ENCODE measurements at regions not wholly inside any gene's neighbourhood (a gene's known extent, or its start where the extent isn't known, plus 50 kb on each side); places are given as distances from the start of the nearest gene placed in this dataset.
"Not testable (repeated sequence)": the region's sequence is repeated elsewhere in the genome, so short reads cannot be mapped to it uniquely, and the experiment has no call there.

GRCh38 chr3:147185781-147186180, 220.6 kb downstream of the ZIC4 start:
- DNase-seq (ENCODE audit: low read depth): no peak
- in situ Hi-C loops (cut with HindIII; ENCODE audit: low pct_unique_long_range_greater_than_20kb, low sequenced_read_pairs): no loop called here

GRCh38 chr3:147184794-147185193, 221.5 kb downstream of the ZIC4 start:
- in situ Hi-C loops (cut with HindIII; ENCODE audit: low pct_unique_long_range_greater_than_20kb, low sequenced_read_pairs): no loop called here
- DNase-seq (ENCODE audit: low read depth): no peak

DNA sequence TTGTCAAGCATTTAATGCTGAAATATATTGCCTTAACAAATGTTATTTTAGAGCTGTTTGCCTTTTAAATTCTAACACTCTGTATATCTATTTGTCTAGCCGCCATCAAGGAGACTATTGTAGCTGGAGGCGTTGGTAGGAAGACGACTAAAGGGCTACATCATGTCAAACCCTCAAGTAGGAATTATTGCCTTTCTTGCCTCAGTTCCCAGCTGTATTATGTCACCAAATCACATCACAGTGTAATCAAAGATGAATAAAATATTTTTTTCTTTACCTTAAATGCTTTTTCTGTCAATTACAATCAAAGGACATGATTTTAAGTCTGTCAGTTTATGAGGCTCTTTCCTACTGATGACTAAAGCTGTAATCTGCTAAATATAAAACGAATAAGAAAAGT, 233.1 kb downstream of the ZIC4 start:
- no peak for DNase-seq (ENCODE audit: low read depth)
- in situ Hi-C loops (cut with HindIII; ENCODE audit: low pct_unique_long_range_greater_than_20kb, low sequenced_read_pairs): no loop called here

- in situ Hi-C loops (cut with HindIII; ENCODE audit: low pct_unique_long_range_greater_than_20kb, low sequenced_read_pairs): no loop called here
- no peak for DNase-seq (ENCODE audit: low read depth)
Observed at GRCh38 chr3:147162743-147163142, 243.6 kb downstream of the ZIC4 start.

DNA sequence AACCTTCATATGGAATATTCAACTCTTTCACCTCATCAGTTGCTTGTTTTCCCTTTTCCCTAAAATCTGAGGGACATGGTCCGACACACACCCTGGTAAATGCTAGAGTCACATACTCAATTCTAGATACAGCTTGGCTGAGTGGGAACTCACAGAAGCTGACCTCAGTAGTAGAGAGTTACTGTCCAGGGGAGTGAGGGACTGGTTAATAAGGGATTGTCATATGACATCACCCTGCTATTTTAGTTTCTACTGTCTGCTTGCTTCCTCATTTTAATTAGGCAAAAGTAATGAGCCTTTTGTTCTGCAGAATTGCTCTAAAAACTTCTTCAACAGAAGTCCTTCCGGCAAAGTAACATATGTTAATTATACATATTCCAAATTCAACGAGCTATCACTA, 244.5 kb downstream of the ZIC4 start:
- in situ Hi-C loops (cut with HindIII; ENCODE audit: low pct_unique_long_range_greater_than_20kb, low sequenced_read_pairs): no loop called here
- DNase-seq (ENCODE audit: low read depth): no peak

DNA sequence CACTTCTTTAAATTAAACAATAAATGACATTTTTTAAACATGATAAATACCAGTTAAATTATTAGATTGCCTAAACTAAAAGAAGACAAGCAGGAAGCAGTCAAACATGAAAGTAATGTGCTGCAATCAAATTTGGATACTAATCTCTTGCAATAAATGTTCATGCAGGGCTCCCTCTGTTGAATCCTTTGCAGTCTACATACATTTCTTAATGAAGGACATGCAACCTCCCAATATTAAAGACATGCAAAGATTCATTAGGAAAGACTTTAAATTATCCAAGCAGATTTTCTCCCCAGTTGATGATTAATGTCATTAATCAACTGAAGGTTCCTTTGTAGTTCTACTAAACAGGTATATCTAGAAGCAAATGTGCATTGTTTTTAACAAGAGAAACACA, 245.4 kb downstream of the ZIC4 start:
- DNase-seq (ENCODE audit: low read depth): no peak
- in situ Hi-C loops (cut with HindIII; ENCODE audit: low pct_unique_long_range_greater_than_20kb, low sequenced_read_pairs): no loop called here

DNA sequence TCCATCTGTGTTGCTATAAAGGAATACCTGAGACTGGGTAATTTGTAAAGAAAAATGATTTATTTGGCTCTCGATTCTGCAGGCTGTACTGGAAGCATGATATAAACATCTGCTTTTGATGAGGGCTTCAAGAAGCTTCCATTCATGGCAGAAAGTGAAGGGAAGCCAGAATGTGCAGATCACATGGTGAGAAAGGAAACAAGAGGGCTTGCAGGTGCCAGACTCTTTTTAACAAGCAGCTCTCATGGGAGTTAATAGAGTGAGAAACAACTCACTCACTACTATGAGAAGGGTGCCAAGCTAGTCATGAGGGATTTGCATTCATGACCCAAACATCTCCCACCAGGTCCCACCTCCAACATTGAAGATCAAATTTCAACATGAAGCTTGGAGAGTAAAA, 247.2 kb downstream of the ZIC4 start:
- in situ Hi-C loops (cut with HindIII; ENCODE audit: low pct_unique_long_range_greater_than_20kb, low sequenced_read_pairs): no loop called here
- no peak for DNase-seq (ENCODE audit: low read depth)

GRCh38 chr3:147157631-147158030, 248.7 kb downstream of the ZIC4 start:
- DNase-seq (ENCODE audit: low read depth): no peak
- in situ Hi-C loops (cut with HindIII; ENCODE audit: low pct_unique_long_range_greater_than_20kb, low sequenced_read_pairs): no loop called here

DNA sequence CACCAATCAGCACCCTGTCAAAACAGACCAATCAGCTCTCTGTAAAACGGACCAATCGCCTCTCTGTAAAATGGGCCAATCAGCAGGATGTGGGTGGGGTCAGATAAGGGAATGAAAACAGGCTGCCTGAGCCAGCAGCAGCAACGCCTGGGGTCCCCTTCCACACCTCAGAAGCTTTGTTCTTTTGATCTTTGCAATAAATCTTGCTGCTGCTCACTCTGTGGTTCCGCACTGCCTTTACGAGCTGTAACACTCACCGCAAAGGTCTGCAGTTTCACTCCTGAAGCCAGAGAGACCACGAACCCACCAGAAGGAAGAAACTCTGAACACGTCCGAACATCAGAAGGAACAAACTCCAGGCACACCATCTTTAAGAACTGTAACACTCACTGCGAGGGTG, 251.4 kb downstream of the ZIC4 start:
- in situ Hi-C loops (cut with HindIII; ENCODE audit: low pct_unique_long_range_greater_than_20kb, low sequenced_read_pairs); DNase-seq (ENCODE audit: low read depth): not testable (repeated sequence)

- in situ Hi-C loops (cut with HindIII; ENCODE audit: low pct_unique_long_range_greater_than_20kb, low sequenced_read_pairs): no loop called here
- no peak for DNase-seq (ENCODE audit: low read depth)
Observed at GRCh38 chr3:147153830-147154539, 252.4 kb downstream of the ZIC4 start.

DNA sequence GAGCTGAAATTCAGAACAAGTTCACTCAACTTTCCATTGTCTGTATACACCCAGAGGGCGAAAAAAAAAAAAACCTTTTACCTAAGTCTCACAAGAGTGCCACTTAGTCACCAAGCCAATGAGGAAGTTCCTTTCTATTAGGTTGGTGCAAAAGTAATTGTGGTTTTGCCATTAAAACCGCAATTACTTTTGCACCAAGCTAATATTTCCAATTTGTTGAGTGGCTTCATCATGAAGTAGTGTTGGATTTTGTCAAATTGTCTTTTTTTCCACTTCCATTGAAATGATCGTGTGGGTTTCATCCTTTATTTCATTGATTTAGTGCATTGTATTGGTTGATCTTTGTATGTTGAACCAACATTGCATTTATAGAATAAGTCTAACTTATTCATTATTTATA, 253.9 kb downstream of the ZIC4 start:
- in situ Hi-C loops (cut with HindIII; ENCODE audit: low pct_unique_long_range_greater_than_20kb, low sequenced_read_pairs): no loop called here
- no peak for DNase-seq (ENCODE audit: low read depth)

GRCh38 chr3:147141516-147142288, 264.6 kb downstream of the ZIC4 start:
- in situ Hi-C loops (cut with HindIII; ENCODE audit: low pct_unique_long_range_greater_than_20kb, low sequenced_read_pairs): no loop called here
- DNase-seq (ENCODE audit: low read depth): no peak

DNA sequence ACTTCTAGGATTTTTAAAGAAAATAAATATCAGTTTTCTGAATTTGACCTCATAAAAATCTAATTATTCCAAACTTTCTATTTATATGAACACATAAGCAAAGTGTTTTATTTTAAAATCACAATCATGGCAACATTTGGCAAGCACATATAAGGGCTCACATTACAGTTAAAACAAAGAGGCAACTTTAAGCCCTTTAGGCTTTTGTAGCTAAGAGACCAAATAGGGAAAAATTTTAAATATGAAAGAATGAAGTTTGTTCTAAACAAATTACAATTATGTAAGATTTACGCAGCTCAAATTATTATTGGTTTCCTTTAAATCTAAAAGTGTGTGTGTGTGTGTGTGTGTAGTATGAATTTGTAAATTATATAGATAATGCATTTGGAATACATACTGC, 267.0 kb downstream of the ZIC4 start:
- in situ Hi-C loops (cut with HindIII; ENCODE audit: low pct_unique_long_range_greater_than_20kb, low sequenced_read_pairs): no loop called here
- no peak for DNase-seq (ENCODE audit: low read depth)

GRCh38 chr3:147132168-147132567, 274.2 kb downstream of the ZIC4 start:
- DNase-seq (ENCODE audit: low read depth): no peak
- in situ Hi-C loops (cut with HindIII; ENCODE audit: low pct_unique_long_range_greater_than_20kb, low sequenced_read_pairs): no loop called here

- no peak for DNase-seq (ENCODE audit: low read depth)
- in situ Hi-C loops (cut with HindIII; ENCODE audit: low pct_unique_long_range_greater_than_20kb, low sequenced_read_pairs): no loop called here
Observed at GRCh38 chr3:147130461-147130860, 275.9 kb downstream of the ZIC4 start.

DNA sequence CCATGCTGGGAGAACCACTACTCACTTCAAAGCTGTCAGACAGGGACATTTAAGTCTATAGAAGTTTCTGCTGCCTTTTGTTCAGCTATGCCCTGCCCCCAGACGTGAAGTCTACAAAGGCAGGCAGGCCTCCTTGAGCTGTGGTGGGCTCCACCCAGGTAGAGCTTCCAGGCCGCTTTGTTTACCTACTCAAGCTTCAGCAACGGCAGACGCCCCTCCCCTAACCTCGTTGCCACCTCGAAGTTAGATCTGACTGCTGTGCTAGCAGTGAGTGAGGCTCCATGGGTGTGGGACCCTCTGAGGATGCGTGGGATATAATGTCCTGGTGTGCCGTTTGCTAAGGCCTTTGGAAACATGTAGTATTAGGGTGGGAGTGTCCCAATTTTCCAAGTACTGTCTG, 276.7 kb downstream of the ZIC4 start:
- in situ Hi-C loops (cut with HindIII; ENCODE audit: low pct_unique_long_range_greater_than_20kb, low sequenced_read_pairs): no loop called here

DNA sequence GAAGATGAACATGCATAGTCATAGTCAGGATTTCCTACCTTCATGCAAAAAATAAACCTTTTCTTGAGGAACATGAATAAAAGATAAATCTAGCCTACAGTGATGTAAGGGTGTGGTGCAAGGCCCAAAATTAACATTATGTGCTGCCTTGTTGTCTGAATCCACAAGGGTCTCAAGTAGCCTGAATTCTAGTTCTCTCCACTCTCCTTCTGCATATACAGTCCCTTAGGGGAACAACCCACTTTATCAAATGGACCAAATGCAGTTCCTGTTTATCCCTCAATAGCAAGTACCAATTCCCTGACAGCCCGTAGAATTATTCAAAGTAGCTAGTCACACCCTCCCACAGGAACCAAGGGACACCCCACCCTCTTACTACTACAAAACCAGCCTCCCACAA, 284.0 kb downstream of the ZIC4 start:
- DNase-seq (ENCODE audit: low read depth): no peak

More for the DNA sequence above, 276.7 kb downstream of the ZIC4 start:
- DNase-seq (ENCODE audit: low read depth): no peak

GRCh38 chr3:147119989-147120388, 286.4 kb downstream of the ZIC4 start:
- DNase-seq (ENCODE audit: low read depth): no peak
- in situ Hi-C loops (cut with HindIII; ENCODE audit: low pct_unique_long_range_greater_than_20kb, low sequenced_read_pairs): no loop called here

More for the DNA sequence above, 284.0 kb downstream of the ZIC4 start:
- in situ Hi-C loops (cut with HindIII; ENCODE audit: low pct_unique_long_range_greater_than_20kb, low sequenced_read_pairs): no loop called here

- in situ Hi-C loops (cut with HindIII; ENCODE audit: low pct_unique_long_range_greater_than_20kb, low sequenced_read_pairs): no loop called here
- DNase-seq (ENCODE audit: low read depth): no peak
Observed at GRCh38 chr3:147119346-147119745, 287.0 kb downstream of the ZIC4 start.

- DNase-seq (ENCODE audit: low read depth): no peak
- in situ Hi-C loops (cut with HindIII; ENCODE audit: low pct_unique_long_range_greater_than_20kb, low sequenced_read_pairs): no loop called here
Observed at GRCh38 chr3:147118611-147119010, 287.7 kb downstream of the ZIC4 start.

All from Caki2 (cell line).